ENCODE measurements at regions not wholly inside any gene's neighbourhood (a gene's known extent, or its start where the extent isn't known, plus 50 kb on each side); places are given as distances from the start of the nearest gene placed in this dataset.

DNA sequence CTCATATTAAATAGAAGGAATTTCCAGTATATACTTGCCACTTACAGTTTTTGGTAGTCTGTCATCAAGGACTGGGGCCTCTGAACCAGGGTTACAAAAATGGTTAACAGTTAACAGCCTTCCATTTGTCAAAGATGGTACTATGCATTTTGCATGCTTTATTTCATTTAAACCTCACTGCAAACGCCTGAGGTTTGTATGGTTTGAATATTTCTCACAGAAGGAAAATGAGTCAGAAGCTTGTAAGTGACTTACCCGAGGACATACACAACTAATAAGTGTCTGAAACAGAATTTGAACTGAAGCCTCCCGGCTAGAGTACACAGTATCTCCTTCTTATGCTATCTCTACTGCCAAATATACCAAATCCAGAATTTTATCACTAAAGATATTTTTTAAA is 1593.5 kb upstream of the ACVR2A start:
- no peaks in the 10 kb centered on the region for H3K27me3 ChIP-seq (ENCODE audit: insufficient read depth, poor library complexity, severe bottlenecking)
- no peak for DNase-seq (ENCODE audit: low read depth in 1 of 2, low spot score in 1 of 2)
- TF ChIP-seq, protein P1, sequence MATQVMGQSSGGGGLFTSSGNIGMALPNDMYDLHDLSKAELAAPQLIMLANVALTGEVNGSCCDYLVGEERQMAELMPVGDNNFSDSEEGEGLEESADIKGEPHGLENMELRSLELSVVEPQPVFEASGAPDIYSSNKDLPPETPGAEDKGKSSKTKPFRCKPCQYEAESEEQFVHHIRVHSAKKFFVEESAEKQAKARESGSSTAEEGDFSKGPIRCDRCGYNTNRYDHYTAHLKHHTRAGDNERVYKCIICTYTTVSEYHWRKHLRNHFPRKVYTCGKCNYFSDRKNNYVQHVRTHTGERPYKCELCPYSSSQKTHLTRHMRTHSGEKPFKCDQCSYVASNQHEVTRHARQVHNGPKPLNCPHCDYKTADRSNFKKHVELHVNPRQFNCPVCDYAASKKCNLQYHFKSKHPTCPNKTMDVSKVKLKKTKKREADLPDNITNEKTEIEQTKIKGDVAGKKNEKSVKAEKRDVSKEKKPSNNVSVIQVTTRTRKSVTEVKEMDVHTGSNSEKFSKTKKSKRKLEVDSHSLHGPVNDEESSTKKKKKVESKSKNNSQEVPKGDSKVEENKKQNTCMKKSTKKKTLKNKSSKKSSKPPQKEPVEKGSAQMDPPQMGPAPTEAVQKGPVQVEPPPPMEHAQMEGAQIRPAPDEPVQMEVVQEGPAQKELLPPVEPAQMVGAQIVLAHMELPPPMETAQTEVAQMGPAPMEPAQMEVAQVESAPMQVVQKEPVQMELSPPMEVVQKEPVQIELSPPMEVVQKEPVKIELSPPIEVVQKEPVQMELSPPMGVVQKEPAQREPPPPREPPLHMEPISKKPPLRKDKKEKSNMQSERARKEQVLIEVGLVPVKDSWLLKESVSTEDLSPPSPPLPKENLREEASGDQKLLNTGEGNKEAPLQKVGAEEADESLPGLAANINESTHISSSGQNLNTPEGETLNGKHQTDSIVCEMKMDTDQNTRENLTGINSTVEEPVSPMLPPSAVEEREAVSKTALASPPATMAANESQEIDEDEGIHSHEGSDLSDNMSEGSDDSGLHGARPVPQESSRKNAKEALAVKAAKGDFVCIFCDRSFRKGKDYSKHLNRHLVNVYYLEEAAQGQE (IDR thresholded peaks at IDR 0.05; ENCODE audit: insufficient replicate concordance, low read depth) = no peak
- no peak for TF ChIP-seq GABPA (IDR thresholded peaks at IDR 0.05; ENCODE audit: low read depth)
- TF ChIP-seq, protein P2, sequence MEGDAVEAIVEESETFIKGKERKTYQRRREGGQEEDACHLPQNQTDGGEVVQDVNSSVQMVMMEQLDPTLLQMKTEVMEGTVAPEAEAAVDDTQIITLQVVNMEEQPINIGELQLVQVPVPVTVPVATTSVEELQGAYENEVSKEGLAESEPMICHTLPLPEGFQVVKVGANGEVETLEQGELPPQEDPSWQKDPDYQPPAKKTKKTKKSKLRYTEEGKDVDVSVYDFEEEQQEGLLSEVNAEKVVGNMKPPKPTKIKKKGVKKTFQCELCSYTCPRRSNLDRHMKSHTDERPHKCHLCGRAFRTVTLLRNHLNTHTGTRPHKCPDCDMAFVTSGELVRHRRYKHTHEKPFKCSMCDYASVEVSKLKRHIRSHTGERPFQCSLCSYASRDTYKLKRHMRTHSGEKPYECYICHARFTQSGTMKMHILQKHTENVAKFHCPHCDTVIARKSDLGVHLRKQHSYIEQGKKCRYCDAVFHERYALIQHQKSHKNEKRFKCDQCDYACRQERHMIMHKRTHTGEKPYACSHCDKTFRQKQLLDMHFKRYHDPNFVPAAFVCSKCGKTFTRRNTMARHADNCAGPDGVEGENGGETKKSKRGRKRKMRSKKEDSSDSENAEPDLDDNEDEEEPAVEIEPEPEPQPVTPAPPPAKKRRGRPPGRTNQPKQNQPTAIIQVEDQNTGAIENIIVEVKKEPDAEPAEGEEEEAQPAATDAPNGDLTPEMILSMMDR (IDR thresholded peaks at IDR 0.05; ENCODE audit: insufficient read depth, low read length) = no peak
- no peak for TF ChIP-seq SPI1 (IDR thresholded peaks at IDR 0.05; ENCODE audit: borderline replicate concordance, low read depth)
- no peak for TF ChIP-seq POLR2AphosphoS5 (IDR thresholded peaks at IDR 0.05; ENCODE audit: low read depth)
- H3K4me3 ChIP-seq (replicated peaks; ENCODE audit: insufficient read depth, low read length) = no peak overlapping the region
- no peak overlapping the region for H3K27ac ChIP-seq (replicated peaks)

DNA sequence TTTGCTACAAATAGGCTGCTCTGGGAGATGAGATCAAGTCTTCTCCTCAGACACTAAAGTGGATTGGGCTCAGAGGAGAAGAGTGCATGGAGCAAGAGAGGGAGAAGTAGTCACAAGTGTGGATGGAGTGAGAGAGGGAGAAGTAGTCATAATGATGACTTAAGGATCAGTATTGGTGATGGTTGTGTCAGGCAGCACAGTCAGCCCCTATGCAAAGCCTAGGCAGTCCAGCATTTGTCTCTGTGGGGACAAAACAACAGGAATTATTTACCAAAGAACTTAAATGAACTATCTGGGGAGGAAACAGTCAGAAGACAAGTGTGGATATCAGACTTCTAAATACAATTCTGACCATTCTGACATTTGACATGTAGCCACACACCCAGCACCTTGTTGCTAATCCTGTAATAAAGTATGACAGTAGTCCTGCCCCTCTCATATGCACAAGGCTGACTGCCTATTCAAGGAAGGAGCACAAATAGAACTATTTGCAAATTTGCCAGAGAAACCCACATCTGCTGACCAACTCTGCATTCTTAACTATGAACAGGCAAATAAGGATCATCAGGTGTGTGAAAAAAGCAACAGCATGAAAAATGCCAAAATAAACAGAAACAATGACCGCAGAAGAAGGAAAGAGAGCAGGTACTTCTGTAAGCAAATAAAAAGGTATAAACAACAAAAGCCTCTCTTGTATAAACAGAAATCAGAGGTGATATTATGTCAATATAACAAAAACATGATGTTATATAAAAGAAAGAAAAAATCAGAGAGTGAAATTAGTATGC is 1597.9 kb upstream of the ACVR2A start:
- H3K27me3 ChIP-seq (ENCODE audit: insufficient read depth, poor library complexity, severe bottlenecking) = no peaks in the 10 kb centered on the region
- no peak overlapping the region for H3K4me3 ChIP-seq (replicated peaks; ENCODE audit: insufficient read depth, low read length)
- DNase-seq (ENCODE audit: low read depth in 1 of 2, low spot score in 1 of 2) = no peak
- TF ChIP-seq POLR2AphosphoS5 (IDR thresholded peaks at IDR 0.05; ENCODE audit: low read depth) (no peak), SPI1 (IDR thresholded peaks at IDR 0.05; ENCODE audit: borderline replicate concordance, low read depth) (no peak), GABPA (IDR thresholded peaks at IDR 0.05; ENCODE audit: low read depth) (no peak)
- TF ChIP-seq, protein P1 (IDR thresholded peaks at IDR 0.05; ENCODE audit: insufficient replicate concordance, low read depth) = no peak
- TF ChIP-seq, protein P2 (IDR thresholded peaks at IDR 0.05; ENCODE audit: insufficient read depth, low read length) = no peak
- no peak overlapping the region for H3K27ac ChIP-seq (replicated peaks)

DNA sequence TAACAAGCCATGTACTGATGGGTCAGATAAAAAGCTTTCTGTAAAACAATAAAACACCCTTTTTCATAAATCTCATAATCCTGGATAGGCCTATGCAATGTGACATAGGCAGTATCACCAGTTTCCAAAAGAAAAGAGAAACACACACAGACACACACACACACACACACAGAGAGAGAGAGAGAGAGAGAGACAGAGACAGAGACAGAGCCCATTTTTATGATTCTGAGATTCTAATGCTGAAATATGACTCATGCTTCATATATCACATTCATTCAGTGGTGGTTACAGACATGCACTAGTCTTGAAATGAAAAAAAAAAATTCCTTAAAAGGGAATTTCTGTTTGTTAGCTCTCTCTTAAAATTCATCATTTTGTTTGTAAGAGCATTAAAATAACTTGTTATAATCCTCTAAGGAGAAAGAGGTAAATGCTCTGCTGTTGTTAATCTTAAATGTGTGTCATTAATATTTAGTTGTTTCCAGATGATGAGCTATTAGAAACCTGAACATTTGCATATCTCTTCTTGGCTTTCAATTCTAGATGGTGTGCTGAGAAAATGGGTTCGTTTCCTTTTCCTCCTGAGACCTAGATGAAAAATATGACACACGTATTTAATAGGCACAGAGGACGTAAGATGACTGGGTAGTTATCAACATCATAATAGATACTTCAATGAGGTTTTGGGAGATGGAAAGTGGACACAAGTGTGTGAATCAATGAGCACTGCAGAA is 1598.7 kb upstream of the ACVR2A start:
- TF ChIP-seq SPI1 (IDR thresholded peaks at IDR 0.05; ENCODE audit: borderline replicate concordance, low read depth) (no peak), POLR2AphosphoS5 (IDR thresholded peaks at IDR 0.05; ENCODE audit: low read depth) (no peak), GABPA (IDR thresholded peaks at IDR 0.05; ENCODE audit: low read depth) (no peak)
- TF ChIP-seq, protein P1 (IDR thresholded peaks at IDR 0.05; ENCODE audit: insufficient replicate concordance, low read depth) = no peak
- TF ChIP-seq, protein P2 (IDR thresholded peaks at IDR 0.05; ENCODE audit: insufficient read depth, low read length) = no peak
- no peak for DNase-seq (ENCODE audit: low read depth in 1 of 2, low spot score in 1 of 2)
- H3K27me3 ChIP-seq (ENCODE audit: insufficient read depth, poor library complexity, severe bottlenecking) = no peaks in the 10 kb centered on the region
- no peak overlapping the region for H3K27ac ChIP-seq (replicated peaks)
- H3K4me3 ChIP-seq (replicated peaks; ENCODE audit: insufficient read depth, low read length) = no peak overlapping the region

Measured in HL-60 (cell line).